ENCODE measurements at regions not wholly inside any gene's neighbourhood (a gene's known extent, or its start where the extent isn't known, plus 50 kb on each side); places are given as distances from the start of the nearest gene placed in this dataset.
"Not testable (repeated sequence)": the region's sequence is repeated elsewhere in the genome, so short reads cannot be mapped to it uniquely, and the experiment has no call there.

GRCh38 chr16:26395700-26396099 is 671.0 kb upstream of the C16orf82 start:
- no peak for DNase-seq (ENCODE audit: low read depth)
- H3K36me3 ChIP-seq (ENCODE audit: control insufficient read depth, insufficient read depth, low read length) = no peaks in the 10 kb centered on the region
- no peaks in the 10 kb centered on the region for H3K27me3 ChIP-seq (ENCODE audit: control insufficient read depth, insufficient read depth, low read length)
- CTCF ChIA-PET = no interaction called here
- H3K4me3 ChIP-seq (ENCODE audit: low read depth, low read length) = no peak overlapping the region
- no peak for TF ChIP-seq CTCF (IDR thresholded peaks at IDR 0.05; ENCODE audit: insufficient read depth, low read depth, low read length)
- POLR2A ChIA-PET = no interaction called here

- ChIA-PET CTCF (no interaction called here), POLR2A (no interaction called here)
- no peak for TF ChIP-seq CTCF (IDR thresholded peaks at IDR 0.05; ENCODE audit: insufficient read depth, low read depth, low read length)
These were observed 670.1 kb upstream of the C16orf82 start for GRCh38 chr16:26396511-26397235.

GRCh38 chr16:26413780-26414179 is 652.9 kb upstream of the C16orf82 start:
- DNase-seq (ENCODE audit: low read depth) = no peak
- ChIA-PET POLR2A (no interaction called here), CTCF (no interaction called here)
- H3K27me3 ChIP-seq (ENCODE audit: control insufficient read depth, insufficient read depth, low read length) = no peaks in the 10 kb centered on the region
- TF ChIP-seq CTCF (IDR thresholded peaks at IDR 0.05; ENCODE audit: insufficient read depth, low read depth, low read length) = no peak
- no peaks in the 10 kb centered on the region for H3K36me3 ChIP-seq (ENCODE audit: control insufficient read depth, insufficient read depth, low read length)
- no peak overlapping the region for H3K4me3 ChIP-seq (ENCODE audit: low read depth, low read length)

More at GRCh38 chr16:26396511-26397235, 670.1 kb upstream of the C16orf82 start:
- no peaks in the 10 kb centered on the region for H3K27me3 ChIP-seq (ENCODE audit: control insufficient read depth, insufficient read depth, low read length)
- DNase-seq (ENCODE audit: low read depth) = no peak
- H3K36me3 ChIP-seq (ENCODE audit: control insufficient read depth, insufficient read depth, low read length) = no peaks in the 10 kb centered on the region
- H3K4me3 ChIP-seq (ENCODE audit: low read depth, low read length) = no peak overlapping the region

GRCh38 chr16:26419458-26419857 is 647.3 kb upstream of the C16orf82 start:
- POLR2A ChIA-PET; DNase-seq (ENCODE audit: low read depth); CTCF ChIA-PET; H3K4me3 ChIP-seq (ENCODE audit: low read depth, low read length); H3K27me3 ChIP-seq (ENCODE audit: control insufficient read depth, insufficient read depth, low read length); H3K36me3 ChIP-seq (ENCODE audit: control insufficient read depth, insufficient read depth, low read length): not testable (repeated sequence)

- ChIA-PET CTCF (no interaction called here), POLR2A (no interaction called here)
- Histone ChIP-seq H3K4me3 (ENCODE audit: low read depth, low read length) (no peak overlapping the region), H3K27me3 (ENCODE audit: control insufficient read depth, insufficient read depth, low read length) (no peaks in the 10 kb centered on the region), H3K36me3 (ENCODE audit: control insufficient read depth, insufficient read depth, low read length) (no peaks in the 10 kb centered on the region)
- no peak for TF ChIP-seq CTCF (IDR thresholded peaks at IDR 0.05; ENCODE audit: insufficient read depth, low read depth, low read length)
- no peak for DNase-seq (ENCODE audit: low read depth)
These were observed 636.1 kb upstream of the C16orf82 start for GRCh38 chr16:26430618-26431017.

GRCh38 chr16:26433807-26434206 is 632.9 kb upstream of the C16orf82 start:
- CTCF ChIA-PET = no interaction called here
- Histone ChIP-seq H3K36me3 (ENCODE audit: control insufficient read depth, insufficient read depth, low read length) (no peaks in the 10 kb centered on the region), H3K27me3 (ENCODE audit: control insufficient read depth, insufficient read depth, low read length) (no peaks in the 10 kb centered on the region), H3K4me3 (ENCODE audit: low read depth, low read length) (no peak overlapping the region)
- POLR2A ChIA-PET = no interaction called here
- TF ChIP-seq CTCF (IDR thresholded peaks at IDR 0.05; ENCODE audit: insufficient read depth, low read depth, low read length) = no peak
- DNase-seq (ENCODE audit: low read depth) = no peak
